Activated CD8-positive, alpha-beta memory T cell treated with anti-CD3 and anti-CD28 coated beads for 36 hours (primary cell): ENCODE measurements at regions not wholly inside any gene's neighbourhood (a gene's known extent, or its start where the extent isn't known, plus 50 kb on each side); places are given as distances from the start of the nearest gene placed in this dataset.
"Not testable (repeated sequence)": the region's sequence is repeated elsewhere in the genome, so short reads cannot be mapped to it uniquely, and the experiment has no call there.

Source experiments
- CTCF ChIA-PET: fragments of 350-600 bp; sonication (Branson Sonifier 250); formaldehyde crosslinking; loops from one replicate; lab custom pipeline; 2021; ENCODE audit warnings: antibody characterized with exemption; lab: Charles Lee
- POLR2A ChIA-PET: fragments of 350-600 bp; sonication (Branson Sonifier 250); formaldehyde crosslinking; loops from one replicate; lab custom pipeline; 2021; ENCODE audit warnings: antibody characterized with exemption; lab: Charles Lee

GRCh38 chr10:44557596-44558191 is 172.8 kb upstream of the CXCL12 start:
- POLR2A ChIA-PET, result no interaction called here
- CTCF ChIA-PET, result no interaction called here

GRCh38 chr10:44558521-44558920 is 173.6 kb upstream of the CXCL12 start:
- ChIA-PET POLR2A (no interaction called here), CTCF (no interaction called here)

- ChIA-PET CTCF (no interaction called here), POLR2A (no interaction called here)
Observed at GRCh38 chr10:44564361-44564760, 179.5 kb upstream of the CXCL12 start.

- POLR2A ChIA-PET, result no interaction called here
Observed at GRCh38 chr10:44564790-44565189, 179.9 kb upstream of the CXCL12 start.

GRCh38 chr10:44566786-44567185 is 181.9 kb upstream of the CXCL12 start:
- CTCF ChIA-PET, result no interaction called here
- POLR2A ChIA-PET, result no interaction called here

More at GRCh38 chr10:44564790-44565189, 179.9 kb upstream of the CXCL12 start:
- CTCF ChIA-PET, result no interaction called here

- ChIA-PET CTCF (no interaction called here), POLR2A (no interaction called here)
Observed at GRCh38 chr10:44567471-44567870, 182.6 kb upstream of the CXCL12 start.

GRCh38 chr10:44569193-44570091 is 184.5 kb upstream of the CXCL12 start:
- ChIA-PET CTCF (no interaction called here), POLR2A (no interaction called here)

GRCh38 chr10:44571701-44572100 is 186.8 kb upstream of the CXCL12 start:
- ChIA-PET POLR2A (no interaction called here), CTCF (no interaction called here)

- CTCF ChIA-PET, result no interaction called here
- POLR2A ChIA-PET, result no interaction called here
Observed at GRCh38 chr10:44572146-44572545, 187.2 kb upstream of the CXCL12 start.

GRCh38 chr10:44573821-44574220 is 188.9 kb upstream of the CXCL12 start:
- POLR2A ChIA-PET, result no interaction called here
- CTCF ChIA-PET, result no interaction called here

- CTCF ChIA-PET, result no interaction called here
Observed at GRCh38 chr10:44574596-44575480, 189.9 kb upstream of the CXCL12 start.

GRCh38 chr10:44575601-44576380 is 190.9 kb upstream of the CXCL12 start:
- ChIA-PET CTCF (no interaction called here), POLR2A (no interaction called here)

More at GRCh38 chr10:44574596-44575480, 189.9 kb upstream of the CXCL12 start:
- POLR2A ChIA-PET, result no interaction called here

GRCh38 chr10:44576702-44577191 is 191.8 kb upstream of the CXCL12 start:
- CTCF ChIA-PET, result no interaction called here

GRCh38 chr10:44577533-44577932 is 192.6 kb upstream of the CXCL12 start:
- ChIA-PET CTCF (no interaction called here), POLR2A (no interaction called here)

More at GRCh38 chr10:44576702-44577191, 191.8 kb upstream of the CXCL12 start:
- POLR2A ChIA-PET, result no interaction called here

- ChIA-PET CTCF (no interaction called here), POLR2A (no interaction called here)
Observed at GRCh38 chr10:44578271-44578670, 193.4 kb upstream of the CXCL12 start.

- POLR2A ChIA-PET, CTCF ChIA-PET: not testable (repeated sequence)
Observed at GRCh38 chr10:44578963-44579362, 194.1 kb upstream of the CXCL12 start.

- ChIA-PET CTCF (no interaction called here), POLR2A (no interaction called here)
Observed at GRCh38 chr10:44581996-44582395, 197.1 kb upstream of the CXCL12 start.

- ChIA-PET POLR2A (no interaction called here), CTCF (no interaction called here)
Observed at GRCh38 chr10:44587488-44588318, 202.8 kb upstream of the CXCL12 start.
